ENCODE measurements at regions not wholly inside any gene's neighbourhood (a gene's known extent, or its start where the extent isn't known, plus 50 kb on each side); places are given as distances from the start of the nearest gene placed in this dataset.

GRCh38 chr13:22425087-22425486 lies 754.2 kb downstream of the FGF9 start:
- H2AFZ ChIP-seq (ENCODE audit: insufficient read depth, low read length, poor library complexity): no peak overlapping the region
- H3K36me3 ChIP-seq (ENCODE audit: control insufficient read depth in 1 of 2, insufficient read depth in 2 of 2, low read length in 2 of 2): no peaks in the 10 kb centered on the region
- H3K4me1 ChIP-seq (ENCODE audit: control insufficient read depth in 1 of 2, insufficient read depth in 2 of 2, low read length in 2 of 2): no peaks in the 10 kb centered on the region
- no CpG with 5 or more reads among the region's 4 CpGs for WGBS (ENCODE audit: extremely low coverage, insufficient coverage, insufficient read length)
- no peak for DNase-seq
- H4K91ac ChIP-seq (ENCODE audit: low read depth, low read length): no peak overlapping the region
- no peak overlapping the region for H2AK5ac ChIP-seq (ENCODE audit: low read length)
- H2BK12ac ChIP-seq (ENCODE audit: low read length): no peak overlapping the region
- no peak overlapping the region for H2BK5ac ChIP-seq (ENCODE audit: low read depth, low read length, poor library complexity)
- no peak overlapping the region for H3K18ac ChIP-seq (ENCODE audit: low read length)
- H3K27me3 ChIP-seq (ENCODE audit: insufficient read depth, low read length): no peaks in the 10 kb centered on the region
- H3K23ac ChIP-seq (ENCODE audit: low read length): no peak overlapping the region
- no peaks in the 10 kb centered on the region for H3K79me2 ChIP-seq (ENCODE audit: control insufficient read depth, insufficient read depth, low read length, poor library complexity)
- H3K79me1 ChIP-seq (ENCODE audit: low read length): no peaks in the 10 kb centered on the region
- no peak overlapping the region for H3K4me3 ChIP-seq (ENCODE audit: low read depth, low read length)
- H3K9ac ChIP-seq (ENCODE audit: low read length): no peak overlapping the region
- no peak overlapping the region for H4K12ac ChIP-seq (ENCODE audit: low read depth, low read length)
- no peak overlapping the region for H3K27ac ChIP-seq (ENCODE audit: low read depth, low read length)
- peaks cover 1% of the 10 kb centered on the region for H3K9me3 ChIP-seq (ENCODE audit: insufficient read depth, low read depth, low read length)
- no peak overlapping the region for H4K8ac ChIP-seq (ENCODE audit: low read depth, low read length)
- no peak overlapping the region for H3K14ac ChIP-seq (ENCODE audit: low read length)
- no peak overlapping the region for H3K4ac ChIP-seq (ENCODE audit: low read depth, low read length)
- H2BK120ac ChIP-seq (ENCODE audit: insufficient read depth, low read length, poor library complexity): no peak overlapping the region
- no peak overlapping the region for H3K4me2 ChIP-seq (ENCODE audit: low read length)

GRCh38 chr13:22427066-22427465 lies 753.7 kb upstream of the SGCG start:
- Histone ChIP-seq H4K12ac (ENCODE audit: low read depth, low read length) (no peak overlapping the region), H3K4me3 (ENCODE audit: low read depth, low read length) (no peak overlapping the region), H2BK12ac (ENCODE audit: low read length) (no peak overlapping the region), H3K4ac (ENCODE audit: low read depth, low read length) (no peak overlapping the region), H4K8ac (ENCODE audit: low read depth, low read length) (no peak overlapping the region), H3K36me3 (ENCODE audit: control insufficient read depth in 1 of 2, insufficient read depth in 2 of 2, low read length in 2 of 2) (no peaks in the 10 kb centered on the region), H3K23ac (ENCODE audit: low read length) (no peak overlapping the region), H3K79me1 (ENCODE audit: low read length) (no peaks in the 10 kb centered on the region), H3K9ac (ENCODE audit: low read length) (no peak overlapping the region), H3K9me3 (ENCODE audit: insufficient read depth, low read depth, low read length) (peaks cover 1% of the 10 kb centered on the region), H2BK5ac (ENCODE audit: low read depth, low read length, poor library complexity) (no peak overlapping the region), H2AFZ (ENCODE audit: insufficient read depth, low read length, poor library complexity) (no peak overlapping the region), H2BK120ac (ENCODE audit: insufficient read depth, low read length, poor library complexity) (no peak overlapping the region), H3K4me2 (ENCODE audit: low read length) (no peak overlapping the region), H3K4me1 (ENCODE audit: control insufficient read depth in 1 of 2, insufficient read depth in 2 of 2, low read length in 2 of 2) (no peaks in the 10 kb centered on the region), H3K79me2 (ENCODE audit: control insufficient read depth, insufficient read depth, low read length, poor library complexity) (no peaks in the 10 kb centered on the region), H4K91ac (ENCODE audit: low read depth, low read length) (no peak overlapping the region), H3K27ac (ENCODE audit: low read depth, low read length) (no peak overlapping the region), H3K27me3 (ENCODE audit: insufficient read depth, low read length) (no peaks in the 10 kb centered on the region), H2AK5ac (ENCODE audit: low read length) (no peak overlapping the region), H3K18ac (ENCODE audit: low read length) (no peak overlapping the region), H3K14ac (ENCODE audit: low read length) (no peak overlapping the region)
- WGBS (ENCODE audit: extremely low coverage, insufficient coverage, insufficient read length): no CpG with 5 or more reads among the region's 3 CpGs
- no peak for DNase-seq

- H3K36me3 ChIP-seq (ENCODE audit: control insufficient read depth in 1 of 2, insufficient read depth in 2 of 2, low read length in 2 of 2): no peaks in the 10 kb centered on the region
- no peak overlapping the region for H4K91ac ChIP-seq (ENCODE audit: low read depth, low read length)
- H3K27ac ChIP-seq (ENCODE audit: low read depth, low read length): no peak overlapping the region
- H3K79me2 ChIP-seq (ENCODE audit: control insufficient read depth, insufficient read depth, low read length, poor library complexity): no peaks in the 10 kb centered on the region
- H2BK12ac ChIP-seq (ENCODE audit: low read length): no peak overlapping the region
- H3K4me3 ChIP-seq (ENCODE audit: low read depth, low read length): no peak overlapping the region
- H3K9ac ChIP-seq (ENCODE audit: low read length): no peak overlapping the region
- WGBS (ENCODE audit: extremely low coverage, insufficient coverage, insufficient read length): no CpG with 5 or more reads among the region's 6 CpGs
- no peak overlapping the region for H3K18ac ChIP-seq (ENCODE audit: low read length)
- H3K4me2 ChIP-seq (ENCODE audit: low read length): no peak overlapping the region
- no peak overlapping the region for H2BK120ac ChIP-seq (ENCODE audit: insufficient read depth, low read length, poor library complexity)
- H3K79me1 ChIP-seq (ENCODE audit: low read length): no peaks in the 10 kb centered on the region
- H4K8ac ChIP-seq (ENCODE audit: low read depth, low read length): no peak overlapping the region
- H3K4me1 ChIP-seq (ENCODE audit: control insufficient read depth in 1 of 2, insufficient read depth in 2 of 2, low read length in 2 of 2): no peaks in the 10 kb centered on the region
- no peak for DNase-seq
- H2AFZ ChIP-seq (ENCODE audit: insufficient read depth, low read length, poor library complexity): no peak overlapping the region
- H2AK5ac ChIP-seq (ENCODE audit: low read length): no peak overlapping the region
- H4K12ac ChIP-seq (ENCODE audit: low read depth, low read length): no peak overlapping the region
- no peaks in the 10 kb centered on the region for H3K27me3 ChIP-seq (ENCODE audit: insufficient read depth, low read length)
- H3K4ac ChIP-seq (ENCODE audit: low read depth, low read length): no peak overlapping the region
- no peak overlapping the region for H3K23ac ChIP-seq (ENCODE audit: low read length)
- peaks cover 1% of the 10 kb centered on the region for H3K9me3 ChIP-seq (ENCODE audit: insufficient read depth, low read depth, low read length)
- no peak overlapping the region for H2BK5ac ChIP-seq (ENCODE audit: low read depth, low read length, poor library complexity)
- no peak overlapping the region for H3K14ac ChIP-seq (ENCODE audit: low read length)
Observed at GRCh38 chr13:22427783-22428182, 753.0 kb upstream of the SGCG start.

- Histone ChIP-seq H3K4me1 (ENCODE audit: control insufficient read depth in 1 of 2, insufficient read depth in 2 of 2, low read length in 2 of 2) (no peaks in the 10 kb centered on the region), H3K9ac (ENCODE audit: low read length) (no peak overlapping the region), H3K27me3 (ENCODE audit: insufficient read depth, low read length) (no peaks in the 10 kb centered on the region), H2BK12ac (ENCODE audit: low read length) (no peak overlapping the region), H3K36me3 (ENCODE audit: control insufficient read depth in 1 of 2, insufficient read depth in 2 of 2, low read length in 2 of 2) (no peaks in the 10 kb centered on the region), H3K23ac (ENCODE audit: low read length) (no peak overlapping the region), H3K79me1 (ENCODE audit: low read length) (no peaks in the 10 kb centered on the region), H2BK120ac (ENCODE audit: insufficient read depth, low read length, poor library complexity) (no peak overlapping the region), H3K18ac (ENCODE audit: low read length) (no peak overlapping the region), H3K14ac (ENCODE audit: low read length) (no peak overlapping the region), H3K4me2 (ENCODE audit: low read length) (no peak overlapping the region), H3K4me3 (ENCODE audit: low read depth, low read length) (no peak overlapping the region), H3K9me3 (ENCODE audit: insufficient read depth, low read depth, low read length) (peaks cover 1% of the 10 kb centered on the region), H4K12ac (ENCODE audit: low read depth, low read length) (no peak overlapping the region), H3K27ac (ENCODE audit: low read depth, low read length) (no peak overlapping the region), H2BK5ac (ENCODE audit: low read depth, low read length, poor library complexity) (no peak overlapping the region), H2AK5ac (ENCODE audit: low read length) (no peak overlapping the region), H4K91ac (ENCODE audit: low read depth, low read length) (no peak overlapping the region), H4K8ac (ENCODE audit: low read depth, low read length) (no peak overlapping the region), H2AFZ (ENCODE audit: insufficient read depth, low read length, poor library complexity) (no peak overlapping the region), H3K4ac (ENCODE audit: low read depth, low read length) (no peak overlapping the region), H3K79me2 (ENCODE audit: control insufficient read depth, insufficient read depth, low read length, poor library complexity) (no peaks in the 10 kb centered on the region)
- WGBS (ENCODE audit: extremely low coverage, insufficient coverage, insufficient read length): no CpG with 5 or more reads among the region's 10 CpGs
- peak; percentile 58 to 81 for DNase-seq
Observed at GRCh38 chr13:22428188-22428828, 752.5 kb upstream of the SGCG start.
